ENCODE measurements at regions not wholly inside any gene's neighbourhood (a gene's known extent, or its start where the extent isn't known, plus 50 kb on each side); places are given as distances from the start of the nearest gene placed in this dataset.

- Mint-ChIP-seq H3K4me1 (no peaks in the 10 kb centered on the region), H3K27ac (no peak overlapping the region), H3K36me3 (no peaks in the 10 kb centered on the region), H3K4me3 (no peak overlapping the region), H3K27me3 (peaks cover 1% of the 10 kb centered on the region), H3K9me3 (no peaks in the 10 kb centered on the region)
Observed at GRCh38 chr2:145292166-145292565, 772.2 kb upstream of the ZEB2 start.

GRCh38 chr2:145290986-145291385 lies 771.1 kb upstream of the ZEB2 start:
- Mint-ChIP-seq H3K4me1 (no peaks in the 10 kb centered on the region), H3K27ac (no peak overlapping the region), H3K27me3 (peaks cover 1% of the 10 kb centered on the region), H3K9me3 (no peaks in the 10 kb centered on the region), H3K4me3 (no peak overlapping the region), H3K36me3 (peaks cover 4% of the 10 kb centered on the region)

- peaks cover 1% of the 10 kb centered on the region for H3K27me3 Mint-ChIP-seq
- H3K4me1 Mint-ChIP-seq: no peaks in the 10 kb centered on the region
- H3K4me3 Mint-ChIP-seq: no peak overlapping the region
- no peaks in the 10 kb centered on the region for H3K9me3 Mint-ChIP-seq
- peaks cover 4% of the 10 kb centered on the region for H3K36me3 Mint-ChIP-seq
- no peak overlapping the region for H3K27ac Mint-ChIP-seq
Observed at GRCh38 chr2:145289946-145290345, 770.0 kb upstream of the ZEB2 start.

GRCh38 chr2:145288650-145289496 lies 769.0 kb upstream of the ZEB2 start:
- Mint-ChIP-seq H3K4me3 (no peak overlapping the region), H3K9me3 (no peaks in the 10 kb centered on the region), H3K36me3 (peaks cover 4% of the 10 kb centered on the region), H3K27ac (no peak overlapping the region), H3K4me1 (no peaks in the 10 kb centered on the region), H3K27me3 (peaks cover 1% of the 10 kb centered on the region)

GRCh38 chr2:145287736-145288135 lies 767.8 kb upstream of the ZEB2 start:
- Mint-ChIP-seq H3K27me3 (peaks cover 1% of the 10 kb centered on the region), H3K4me3 (no peak overlapping the region), H3K27ac (no peak overlapping the region), H3K9me3 (no peaks in the 10 kb centered on the region), H3K36me3 (peaks cover 4% of the 10 kb centered on the region), H3K4me1 (no peaks in the 10 kb centered on the region)

GRCh38 chr2:145286716-145287275 lies 766.9 kb upstream of the ZEB2 start:
- H3K36me3 Mint-ChIP-seq: peaks cover 4% of the 10 kb centered on the region
- no peak overlapping the region for H3K27ac Mint-ChIP-seq
- no peak overlapping the region for H3K4me3 Mint-ChIP-seq
- peaks cover 1% of the 10 kb centered on the region for H3K27me3 Mint-ChIP-seq
- H3K4me1 Mint-ChIP-seq: peaks cover 0 to 2% (median 0%) of the 10 kb centered on the region in 3 donors
- no peaks in the 10 kb centered on the region for H3K9me3 Mint-ChIP-seq

- Mint-ChIP-seq H3K27ac (no peak overlapping the region), H3K36me3 (peaks cover 4% of the 10 kb centered on the region), H3K9me3 (no peaks in the 10 kb centered on the region), H3K4me3 (no peak overlapping the region), H3K27me3 (peaks cover 2% of the 10 kb centered on the region), H3K4me1 (peaks cover 0 to 2% (median 0%) of the 10 kb centered on the region in 3 donors)
Observed at GRCh38 chr2:145284551-145284950, 764.6 kb upstream of the ZEB2 start.

GRCh38 chr2:145283131-145283530 lies 763.2 kb upstream of the ZEB2 start:
- peaks cover 4% of the 10 kb centered on the region for H3K36me3 Mint-ChIP-seq

GRCh38 chr2:145277922-145278321 lies 758.0 kb upstream of the ZEB2 start:
- no peaks in the 10 kb centered on the region for H3K36me3 Mint-ChIP-seq
- H3K27me3 Mint-ChIP-seq: peaks cover 1% of the 10 kb centered on the region

More at GRCh38 chr2:145283131-145283530, 763.2 kb upstream of the ZEB2 start:
- Mint-ChIP-seq H3K4me1 (peaks cover 0 to 2% (median 0%) of the 10 kb centered on the region in 3 donors), H3K27ac (no peak overlapping the region), H3K27me3 (peaks cover 1% of the 10 kb centered on the region), H3K9me3 (no peaks in the 10 kb centered on the region), H3K4me3 (no peak overlapping the region)

GRCh38 chr2:145273840-145274239 lies 753.9 kb upstream of the ZEB2 start:
- Mint-ChIP-seq H3K27ac (no peak overlapping the region), H3K36me3 (peaks cover 1% of the 10 kb centered on the region), H3K27me3 (no peaks in the 10 kb centered on the region), H3K9me3 (peaks cover 1 to 16% (median 7%) of the 10 kb centered on the region in 3 donors), H3K4me3 (no peak overlapping the region), H3K4me1 (no peaks in the 10 kb centered on the region)

More at GRCh38 chr2:145277922-145278321, 758.0 kb upstream of the ZEB2 start:
- Mint-ChIP-seq H3K4me1 (peaks cover 0 to 2% (median 0%) of the 10 kb centered on the region in 3 donors), H3K27ac (peak overlapping the region in 1 of 3 donors; percentile 18), H3K4me3 (no peak overlapping the region), H3K9me3 (peaks cover 0 to 4% (median 0%) of the 10 kb centered on the region in 3 donors)

GRCh38 chr2:145268931-145269330 lies 749.0 kb upstream of the ZEB2 start:
- Mint-ChIP-seq H3K27me3 (peaks cover 2% of the 10 kb centered on the region), H3K36me3 (peaks cover 4% of the 10 kb centered on the region)

GRCh38 chr2:145267451-145267850 lies 747.5 kb upstream of the ZEB2 start:
- Mint-ChIP-seq H3K27me3 (peaks cover 2% of the 10 kb centered on the region), H3K27ac (no peak overlapping the region), H3K4me3 (no peak overlapping the region), H3K4me1 (no peaks in the 10 kb centered on the region), H3K9me3 (peaks cover 0 to 11% (median 1%) of the 10 kb centered on the region in 3 donors), H3K36me3 (peaks cover 2% of the 10 kb centered on the region)

More at GRCh38 chr2:145268931-145269330, 749.0 kb upstream of the ZEB2 start:
- H3K4me3 Mint-ChIP-seq: no peak overlapping the region
- H3K27ac Mint-ChIP-seq: no peak overlapping the region
- H3K9me3 Mint-ChIP-seq: peaks cover 1 to 16% (median 7%) of the 10 kb centered on the region in 3 donors
- H3K4me1 Mint-ChIP-seq: no peaks in the 10 kb centered on the region

GRCh38 chr2:145265244-145265643 lies 745.3 kb upstream of the ZEB2 start:
- H3K4me3 Mint-ChIP-seq: no peak overlapping the region
- H3K27ac Mint-ChIP-seq: no peak overlapping the region
- peaks cover 3% of the 10 kb centered on the region for H3K27me3 Mint-ChIP-seq
- H3K4me1 Mint-ChIP-seq: no peaks in the 10 kb centered on the region
- peaks cover 2% of the 10 kb centered on the region for H3K36me3 Mint-ChIP-seq
- H3K9me3 Mint-ChIP-seq: peaks cover 0 to 2% (median 0%) of the 10 kb centered on the region in 3 donors

- peaks cover 2% of the 10 kb centered on the region for H3K27me3 Mint-ChIP-seq
- H3K4me3 Mint-ChIP-seq: no peak overlapping the region
- peaks cover 2% of the 10 kb centered on the region for H3K36me3 Mint-ChIP-seq
- H3K27ac Mint-ChIP-seq: no peak overlapping the region
- no peaks in the 10 kb centered on the region for H3K4me1 Mint-ChIP-seq
- H3K9me3 Mint-ChIP-seq: peaks cover 0 to 3% (median 2%) of the 10 kb centered on the region in 3 donors
Observed at GRCh38 chr2:145260674-145261073, 740.8 kb upstream of the ZEB2 start.

- H3K36me3 Mint-ChIP-seq: peaks cover 2% of the 10 kb centered on the region
- H3K4me1 Mint-ChIP-seq: no peaks in the 10 kb centered on the region
- H3K27ac Mint-ChIP-seq: no peak overlapping the region
- H3K4me3 Mint-ChIP-seq: no peak overlapping the region
- peaks cover 2% of the 10 kb centered on the region for H3K27me3 Mint-ChIP-seq
- H3K9me3 Mint-ChIP-seq: peaks cover 0 to 3% (median 2%) of the 10 kb centered on the region in 3 donors
Observed at GRCh38 chr2:145260081-145260480, 740.2 kb upstream of the ZEB2 start.
